Fibroblast of villous mesenchyme (primary cell): ENCODE measurements at regions not wholly inside any gene's neighbourhood (a gene's known extent, or its start where the extent isn't known, plus 50 kb on each side); places are given as distances from the start of the nearest gene placed in this dataset.
"Not testable (repeated sequence)": the region's sequence is repeated elsewhere in the genome, so short reads cannot be mapped to it uniquely, and the experiment has no call there.

Source experiments
- DNase-seq: peaks from one replicate; pipeline ENCODE4 v3.0.0-alpha.2; 2010; ENCODE audit warnings: low read depth
- H3K4me3 ChIP-seq: 2 replicates; pipeline ENCODE4 v1.5.1; 2011; ENCODE audit warnings: low read depth, mild to moderate bottlenecking, low read length
- CTCF ChIP-seq: IDR thresholded peaks from 2 replicates; pipeline ENCODE4 v1.5.1; 2012; ENCODE audit warnings: low read depth, mild to moderate bottlenecking, low read length; ENCODE audit not compliant: insufficient read depth

- no peak for DNase-seq
- TF ChIP-seq CTCF = no peak
- no peak overlapping the region for H3K4me3 ChIP-seq
Measured at GRCh38 chrX:47722260-47722659, 63.3 kb upstream of the UXT start.

DNA sequence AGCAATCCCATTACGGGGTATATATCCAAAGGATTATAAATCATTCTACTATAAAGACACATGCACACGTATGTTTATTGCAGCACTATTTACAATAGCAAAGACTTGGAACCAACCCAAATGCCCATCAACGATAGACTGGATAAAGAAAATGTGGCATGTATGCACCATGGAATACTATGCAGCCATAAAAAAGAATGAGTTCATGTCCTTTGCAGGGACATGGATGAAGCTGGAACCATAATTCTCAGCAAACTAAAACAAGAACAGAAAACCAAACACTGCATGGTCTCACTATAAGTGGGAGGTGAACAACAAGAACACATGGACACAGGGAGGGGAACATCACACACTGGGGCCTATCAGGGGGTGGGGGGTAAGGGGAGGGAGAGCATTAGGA, 56.1 kb upstream of the UXT start:
- not testable (repeated sequence) for H3K4me3 ChIP-seq, DNase-seq

DNA sequence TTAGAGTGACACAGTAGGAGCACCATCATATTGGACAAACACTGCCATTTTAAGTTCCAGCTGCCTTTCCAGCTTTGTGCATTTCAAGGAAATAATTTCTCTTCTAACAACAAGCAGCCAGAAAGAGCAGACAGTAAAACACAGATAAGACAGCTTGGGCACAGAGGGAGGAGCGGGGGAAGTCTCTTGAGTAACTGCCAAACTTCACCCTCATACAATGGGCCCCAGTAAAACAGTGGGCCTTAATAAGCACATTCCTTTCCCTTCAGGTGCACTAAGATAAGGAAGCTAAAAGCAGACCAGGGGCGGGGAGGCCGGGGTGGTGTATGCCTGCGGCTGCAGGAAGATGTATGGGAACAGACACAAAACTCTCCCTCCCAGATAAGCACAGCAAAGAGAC, 53.7 kb upstream of the UXT start:
- not testable (repeated sequence) for H3K4me3 ChIP-seq, DNase-seq

DNA sequence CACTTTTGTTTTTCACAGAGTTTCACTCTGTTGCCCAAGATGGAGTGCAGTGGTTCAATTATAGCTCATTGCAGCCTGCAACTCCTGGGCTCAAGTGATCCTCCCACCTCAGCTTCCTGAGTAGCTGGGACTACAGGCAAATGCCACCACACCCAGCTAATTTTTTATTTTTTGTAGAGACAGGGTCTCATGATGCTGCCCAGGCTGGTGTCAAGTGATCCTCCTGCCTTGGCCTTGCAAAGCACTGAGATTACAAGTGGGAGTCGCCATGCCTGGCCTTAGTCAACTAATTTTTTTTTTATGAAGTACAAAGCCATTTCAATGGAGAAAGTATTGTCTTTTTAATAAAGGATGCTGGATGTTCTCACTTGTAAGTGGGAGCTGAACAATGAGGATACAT, 51.3 kb upstream of the UXT start:
- DNase-seq = no peak
- no peak overlapping the region for H3K4me3 ChIP-seq
- no peak for TF ChIP-seq CTCF
